B cell (primary cell): ENCODE measurements at regions not wholly inside any gene's neighbourhood (a gene's known extent, or its start where the extent isn't known, plus 50 kb on each side); places are given as distances from the start of the nearest gene placed in this dataset.

ENCODE experiments used
- ATAC-seq: fragments of 200-7000 bp; cut with Tn5 transposase; one replicate; pipeline ENCODE4 v1.10.0; 2021; ENCODE audit warnings: low read depth, mild to moderate bottlenecking, moderate number of reproducible peaks, moderate library complexity
- CTCF ChIA-PET: fragments of 350-600 bp; sonication (Branson Sonifier 250); formaldehyde crosslinking; loops from one replicate; lab custom pipeline; 2021; ENCODE audit warnings: antibody characterized with exemption, inconsistent platforms; lab: Charles Lee
- POLR2A ChIA-PET: fragments of 350-600 bp; sonication (Branson Sonifier 250); formaldehyde crosslinking; loops from one replicate; lab custom pipeline; 2021; ENCODE audit warnings: antibody characterized with exemption; lab: Charles Lee
- DNase-seq: peaks from one replicate; pipeline ENCODE4 v3.0.0; 2013
- H2AFZ ChIP-seq: 2 replicates; pipeline ENCODE4 v1.6.1; 2012; ENCODE audit warnings: mild to moderate bottlenecking, low read depth, low read length; ENCODE audit not compliant: insufficient read depth, poor library complexity, severe bottlenecking
- H3K27ac ChIP-seq, 2 donors: 1 replicate in 1 of 2; 2 replicates in 1 of 2; pipeline ENCODE4 v1.5.1; 2012 to 2013; ENCODE audit warnings: low read length in 2 of 2, mild to moderate bottlenecking in 2 of 2, moderate library complexity in 1 of 2
- H3K27me3 ChIP-seq, 4 experiments: fragments of 200-600 bp in 1 of 4; sonication (generic) in 1 of 4; replicated peaks in 1 of 4; 1 replicate in 2 of 4; 2 replicates in 2 of 4; pipeline versions ENCODE4 v1.6.1 to v1.7.0; 2013 to 2016; ENCODE audit warnings: low read length in 3 of 4, mild to moderate bottlenecking in 2 of 4, mixed read lengths in 1 of 4, moderate library complexity in 1 of 4; ENCODE audit not compliant: insufficient read depth in 4 of 4, control insufficient read depth in 3 of 4; ENCODE audit errors: control extremely low read depth in 1 of 4
- H3K36me3 ChIP-seq, 2 experiments: replicated peaks in 1 of 2; 1 replicate in 1 of 2; 2 replicates in 1 of 2; pipeline versions ENCODE4 v1.6.1 to v1.7.1; 2013; ENCODE audit warnings: low read length in 1 of 2; ENCODE audit not compliant: insufficient read depth in 2 of 2, control insufficient read depth in 1 of 2; ENCODE audit errors: control extremely low read depth in 1 of 2, extremely low read depth in 1 of 2
- H3K4me1 ChIP-seq, 2 donors: fragments of 200-600 bp in 1 of 2; sonication (generic) in 1 of 2; 1 replicate in 1 of 2; 2 replicates in 1 of 2; pipeline versions ENCODE4 v1.5.1 to v1.6.1; 2013 to 2017; ENCODE audit warnings: low read length in 2 of 2; ENCODE audit not compliant: control insufficient read depth in 2 of 2, insufficient read depth in 2 of 2
- H3K4me2 ChIP-seq: replicated peaks from 2 replicates; pipeline ENCODE3; 2012; ENCODE audit warnings: mild to moderate bottlenecking, low read depth, low read length; ENCODE audit not compliant: poor library complexity, severe bottlenecking
- H3K4me3 ChIP-seq, 5 experiments: fragments of 200-600 bp in 1 of 5; sonication (generic) in 1 of 5; 1 replicate in 3 of 5; 2 replicates in 2 of 5; pipeline versions ENCODE4 v1.5.1 to v1.7.0; 2011 to 2016; ENCODE audit warnings: low read length in 4 of 5, mild to moderate bottlenecking in 4 of 5, low read depth in 2 of 5, control low read depth in 1 of 5, moderate library complexity in 1 of 5; ENCODE audit not compliant: insufficient read depth in 1 of 5; ENCODE audit errors: control extremely low read depth in 1 of 5, extremely low read depth in 1 of 5
- H3K79me2 ChIP-seq: fragments of 200-600 bp; sonication (generic); one replicate; pipeline ENCODE4 v1.6.0; 2016; ENCODE audit warnings: low read length; ENCODE audit not compliant: control insufficient read depth, insufficient read depth
- H3K9ac ChIP-seq: fragments of 200-600 bp; sonication (generic); 2 replicates; pipeline ENCODE4 v1.6.1; 2017; ENCODE audit warnings: mild to moderate bottlenecking, low read length, moderate library complexity
- H3K9me3 ChIP-seq, 3 donors: one replicate each; pipeline versions ENCODE4 v1.6.1 to v1.7.1; 2013; ENCODE audit warnings: low read length in 2 of 3; ENCODE audit not compliant: control insufficient read depth in 2 of 3, insufficient read depth in 1 of 3; ENCODE audit errors: control extremely low read depth in 1 of 3
- H4K20me1 ChIP-seq: 2 replicates; pipeline ENCODE4 v1.6.0; 2012; ENCODE audit warnings: mild to moderate bottlenecking, low read length; ENCODE audit not compliant: insufficient read depth, control insufficient read depth, poor library complexity, severe bottlenecking
- H3K27ac Mint-ChIP-seq: one replicate; pipeline ENCODE4 v1.8.0; 2021; ENCODE audit warnings: mixed read lengths
- H3K27me3 Mint-ChIP-seq: one replicate; pipeline ENCODE4 v1.8.0; 2021; ENCODE audit warnings: mixed read lengths
- H3K4me1 Mint-ChIP-seq: one replicate; pipeline ENCODE4 v1.8.0; 2021; ENCODE audit warnings: mixed read lengths
- H3K4me3 Mint-ChIP-seq: one replicate; pipeline ENCODE4 v1.8.0; 2021; ENCODE audit warnings: mixed read lengths
- H3K9me3 Mint-ChIP-seq: one replicate; pipeline ENCODE4 v1.8.0; 2022; ENCODE audit warnings: mixed read lengths; ENCODE audit not compliant: insufficient read depth
- EZH2 ChIP-seq: IDR thresholded peaks from 2 replicates; pipeline ENCODE4 v1.6.1; 2012; ENCODE audit warnings: borderline replicate concordance, low read depth, mild to moderate bottlenecking, moderate library complexity, low read length; ENCODE audit not compliant: insufficient read depth, poor library complexity, severe bottlenecking
- WGBS: methylation state at CpG from one replicate; pipeline ENCODE4 v1.1.5; 2013; ENCODE audit warnings: missing lambda C conversion rate; ENCODE audit not compliant: insufficient coverage; 5-methylcytosine and 5-hydroxymethylcytosine counted together
- intact Hi-C: fragments of 100-400 bp; cut with micrococcal nuclease; formaldehyde crosslinking; loops from one replicate; pipeline ENCODE4 v1.10.0; 2022
- TF ChIP-seq, protein P1 (sequence below): fragments of 200-600 bp; IDR thresholded peaks from one replicate; pipeline ENCODE4 v1.8.0; 2022; ENCODE audit warnings: antibody characterized with exemption, mild to moderate bottlenecking

DNA sequence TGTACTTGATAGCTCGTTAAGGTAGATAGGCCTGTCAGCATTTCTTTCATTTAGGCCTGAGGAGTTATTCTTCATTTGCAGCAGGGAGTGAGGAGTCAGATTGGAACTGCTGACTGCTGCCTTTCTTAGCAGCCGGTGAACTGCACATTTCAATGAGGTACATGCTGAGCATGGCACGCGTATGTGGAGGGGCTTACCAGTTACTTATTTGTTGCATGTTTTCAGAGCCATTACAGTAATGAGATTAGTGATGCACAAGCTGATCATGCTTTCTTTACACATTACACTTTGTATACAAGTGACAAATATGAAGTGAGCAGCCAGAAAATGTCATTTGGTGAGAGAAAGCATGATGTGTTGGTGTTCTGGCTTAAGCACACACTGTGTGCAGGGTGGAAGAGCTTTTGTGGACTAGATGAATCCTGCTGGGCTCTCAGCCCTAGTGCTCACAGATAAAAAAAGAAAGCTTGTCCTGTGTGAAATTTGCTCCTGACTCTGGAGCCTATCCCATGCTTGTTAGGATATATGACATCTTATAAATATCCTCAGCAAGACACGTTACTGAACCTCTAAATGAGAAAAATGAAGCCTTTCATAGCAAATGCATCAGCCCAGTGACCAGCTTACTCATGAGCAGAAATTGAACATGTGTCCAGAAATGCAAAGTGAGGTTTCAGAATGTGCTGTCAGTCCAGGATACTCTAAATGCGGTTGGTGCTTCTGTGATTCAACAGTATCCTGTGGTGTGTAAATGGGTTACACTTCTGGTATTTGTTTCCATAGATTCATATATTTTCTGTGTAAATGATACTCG lies 574.7 kb upstream of the ADGRL2 start:
- Histone ChIP-seq H3K27me3 (no peaks in the 10 kb centered on the region), H3K4me3 (no peak overlapping the region), H4K20me1 (no peaks in the 10 kb centered on the region), H3K4me2 (no peak overlapping the region), H3K4me1 (no peaks in the 10 kb centered on the region), H3K9me3 (peaks cover 0 to 7% (median 0%) of the 10 kb centered on the region in 3 donors), H2AFZ (no peak overlapping the region), H3K27ac (no peak overlapping the region), H3K9ac (no peak overlapping the region), H3K36me3 (no peaks in the 10 kb centered on the region), H3K79me2 (no peaks in the 10 kb centered on the region)
- 100% methylated on average over 2 of the region's 7 CpGs for WGBS
- no peaks in the 10 kb centered on the region for H3K27me3 Mint-ChIP-seq
- TF ChIP-seq, protein P1, sequence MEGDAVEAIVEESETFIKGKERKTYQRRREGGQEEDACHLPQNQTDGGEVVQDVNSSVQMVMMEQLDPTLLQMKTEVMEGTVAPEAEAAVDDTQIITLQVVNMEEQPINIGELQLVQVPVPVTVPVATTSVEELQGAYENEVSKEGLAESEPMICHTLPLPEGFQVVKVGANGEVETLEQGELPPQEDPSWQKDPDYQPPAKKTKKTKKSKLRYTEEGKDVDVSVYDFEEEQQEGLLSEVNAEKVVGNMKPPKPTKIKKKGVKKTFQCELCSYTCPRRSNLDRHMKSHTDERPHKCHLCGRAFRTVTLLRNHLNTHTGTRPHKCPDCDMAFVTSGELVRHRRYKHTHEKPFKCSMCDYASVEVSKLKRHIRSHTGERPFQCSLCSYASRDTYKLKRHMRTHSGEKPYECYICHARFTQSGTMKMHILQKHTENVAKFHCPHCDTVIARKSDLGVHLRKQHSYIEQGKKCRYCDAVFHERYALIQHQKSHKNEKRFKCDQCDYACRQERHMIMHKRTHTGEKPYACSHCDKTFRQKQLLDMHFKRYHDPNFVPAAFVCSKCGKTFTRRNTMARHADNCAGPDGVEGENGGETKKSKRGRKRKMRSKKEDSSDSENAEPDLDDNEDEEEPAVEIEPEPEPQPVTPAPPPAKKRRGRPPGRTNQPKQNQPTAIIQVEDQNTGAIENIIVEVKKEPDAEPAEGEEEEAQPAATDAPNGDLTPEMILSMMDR: no peak
- TF ChIP-seq EZH2: no peak
- H3K27ac Mint-ChIP-seq: no peak overlapping the region
- ChIA-PET CTCF (no interaction called here), POLR2A (no interaction called here)
- no peak for ATAC-seq
- no peak for DNase-seq
- no peaks in the 10 kb centered on the region for H3K4me1 Mint-ChIP-seq
- H3K9me3 Mint-ChIP-seq: peaks cover 3% of the 10 kb centered on the region
- H3K4me3 Mint-ChIP-seq: no peak overlapping the region
- intact Hi-C loops: no loop called here

DNA sequence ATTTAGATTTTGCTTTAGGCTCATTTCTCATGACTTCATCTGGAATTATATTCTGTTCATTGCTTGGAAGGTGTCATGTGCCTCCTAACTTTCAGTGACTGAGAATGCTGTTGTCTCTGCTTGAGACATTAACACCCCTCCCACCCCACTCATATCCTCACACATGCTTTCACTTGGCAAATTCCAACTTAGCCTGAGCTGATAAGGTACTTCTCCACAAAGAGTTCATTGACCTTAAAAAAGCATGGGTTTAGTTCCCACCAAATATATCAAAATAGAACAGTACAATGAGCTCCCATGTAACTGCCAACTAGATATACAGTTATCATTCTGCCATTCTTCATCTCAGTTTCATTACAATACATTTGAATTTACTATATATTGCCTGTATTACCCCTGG lies 576.5 kb upstream of the ADGRL2 start:
- H3K4me3 ChIP-seq: no peak overlapping the region
- TF ChIP-seq, protein P1: no peak
- TF ChIP-seq EZH2: no peak
- H4K20me1 ChIP-seq: no peaks in the 10 kb centered on the region
- DNase-seq: no peak
- H3K9me3 ChIP-seq: peaks cover 0 to 15% (median 0%) of the 10 kb centered on the region in 3 donors
- no peak overlapping the region for H3K27ac ChIP-seq
- Mint-ChIP-seq H3K4me3 (no peak overlapping the region), H3K27ac (no peak overlapping the region), H3K4me1 (no peaks in the 10 kb centered on the region), H3K9me3 (peaks cover 3% of the 10 kb centered on the region), H3K27me3 (no peaks in the 10 kb centered on the region)
- CTCF ChIA-PET: interaction anchor here (1.3 kb wide), 1 partner anchor 8 kb away, joined by 3 read pairs; no protein-coding TSS in a partner anchor
- POLR2A ChIA-PET: interaction anchor here (0.5 kb wide), 1 partner anchor 697 kb away, joined by 3 read pairs; no protein-coding TSS in a partner anchor
- no peak overlapping the region for H2AFZ ChIP-seq
- no peak overlapping the region for H3K4me2 ChIP-seq
- intact Hi-C loops: no loop called here
- H3K4me1 ChIP-seq: no peaks in the 10 kb centered on the region
- H3K36me3 ChIP-seq: no peaks in the 10 kb centered on the region
- no peaks in the 10 kb centered on the region for H3K27me3 ChIP-seq
- H3K9ac ChIP-seq: no peak overlapping the region
- ATAC-seq: no peak
- H3K79me2 ChIP-seq: no peaks in the 10 kb centered on the region
